Caco-2 (cell line): ENCODE measurements at regions not wholly inside any gene's neighbourhood (a gene's known extent, or its start where the extent isn't known, plus 50 kb on each side); places are given as distances from the start of the nearest gene placed in this dataset.

ENCODE experiments used
- BruUV-seq: library from RNA; stranded (reverse); fragments of 400-500 nt; replicated peaks from 2 replicates; lab custom pipeline; 2021; lab: Mats Ljungman, UMichigan
- CTCF ChIA-PET: fragments of 300-600 bp; sonication (Branson Sonifier 250); formaldehyde crosslinking; loops from one replicate; lab custom pipeline; 2022; ENCODE audit warnings: antibody characterized with exemption; lab: Charles Lee
- POLR2A ChIA-PET: fragments of 300-600 bp; sonication (Branson Sonifier 250); formaldehyde crosslinking; loops from one replicate; lab custom pipeline; 2022; ENCODE audit warnings: antibody characterized with exemption; lab: Charles Lee
- DNase-seq, 2 experiments: peaks; one replicate each; pipeline versions ENCODE4 v3.0.0 to v3.0.0-alpha.2; 2020 to 2022
- H3K27me3 ChIP-seq: replicated peaks from 2 replicates; pipeline ENCODE4 v1.6.0; 2011; ENCODE audit warnings: low read length; ENCODE audit not compliant: control insufficient read depth, insufficient read depth
- H3K36me3 ChIP-seq: 2 replicates; pipeline ENCODE4 v1.5.1; 2011; ENCODE audit warnings: low read length; ENCODE audit not compliant: control insufficient read depth, insufficient read depth
- H3K4me1 ChIP-seq: fragments of 250-450 bp; sonication (Bioruptor Pico); 2 replicates; pipeline ENCODE4 v1.5.1; 2020; ENCODE audit warnings: mild to moderate bottlenecking
- H3K4me3 ChIP-seq: 2 replicates; pipeline ENCODE4 v1.5.1; 2011; ENCODE audit warnings: low read depth, mild to moderate bottlenecking, control low read depth, low read length
- H3K9me3 ChIP-seq: fragments of 250-450 bp; sonication (Bioruptor Pico); 2 replicates; pipeline ENCODE4 v1.5.1; 2020; ENCODE audit warnings: mild to moderate bottlenecking, moderate library complexity
- H3K27ac Mint-ChIP-seq: one replicate; pipeline ENCODE4 v1.8.0; 2022; ENCODE audit warnings: mixed read lengths; ENCODE audit not compliant: unreplicated experiment
- H3K27me3 Mint-ChIP-seq: one replicate; pipeline ENCODE4 v1.8.0; 2022; ENCODE audit warnings: mixed read lengths; ENCODE audit not compliant: insufficient read depth, unreplicated experiment
- H3K36me3 Mint-ChIP-seq: one replicate; pipeline ENCODE4 v1.8.0; 2022; ENCODE audit warnings: mild to moderate bottlenecking, mixed read lengths; ENCODE audit not compliant: insufficient read depth, unreplicated experiment
- H3K4me1 Mint-ChIP-seq: one replicate; pipeline ENCODE4 v1.8.0; 2022; ENCODE audit warnings: low read depth, mixed read lengths; ENCODE audit not compliant: unreplicated experiment
- H3K4me3 Mint-ChIP-seq: one replicate; pipeline ENCODE4 v1.8.0; 2022; ENCODE audit warnings: mild to moderate bottlenecking, moderate library complexity, mixed read lengths; ENCODE audit not compliant: unreplicated experiment
- H3K9me3 Mint-ChIP-seq: one replicate; pipeline ENCODE4 v1.8.0; 2022; ENCODE audit warnings: mixed read lengths; ENCODE audit not compliant: unreplicated experiment
- intact Hi-C: fragments of 100-400 bp; cut with micrococcal nuclease; formaldehyde crosslinking; loops from one replicate; pipeline ENCODE4 v1.10.0; 2022; ENCODE audit not compliant: unreplicated experiment
- TF ChIP-seq, protein P1 (sequence below), 2 experiments: fragments of 200-600 bp in 1 of 2; IDR thresholded peaks; 1 replicate in 1 of 2; 2 replicates in 1 of 2; pipeline versions ENCODE4 v1.5.1 to v1.8.0; 2011 to 2022; ENCODE audit warnings: antibody characterized with exemption in 1 of 2, control low read depth in 1 of 2, inconsistent platforms in 1 of 2, low read depth in 1 of 2, low read length in 1 of 2, mild to moderate bottlenecking in 1 of 2, moderate library complexity in 1 of 2; ENCODE audit not compliant: insufficient read depth in 1 of 2, severe bottlenecking in 1 of 2, unreplicated experiment in 1 of 2

DNA sequence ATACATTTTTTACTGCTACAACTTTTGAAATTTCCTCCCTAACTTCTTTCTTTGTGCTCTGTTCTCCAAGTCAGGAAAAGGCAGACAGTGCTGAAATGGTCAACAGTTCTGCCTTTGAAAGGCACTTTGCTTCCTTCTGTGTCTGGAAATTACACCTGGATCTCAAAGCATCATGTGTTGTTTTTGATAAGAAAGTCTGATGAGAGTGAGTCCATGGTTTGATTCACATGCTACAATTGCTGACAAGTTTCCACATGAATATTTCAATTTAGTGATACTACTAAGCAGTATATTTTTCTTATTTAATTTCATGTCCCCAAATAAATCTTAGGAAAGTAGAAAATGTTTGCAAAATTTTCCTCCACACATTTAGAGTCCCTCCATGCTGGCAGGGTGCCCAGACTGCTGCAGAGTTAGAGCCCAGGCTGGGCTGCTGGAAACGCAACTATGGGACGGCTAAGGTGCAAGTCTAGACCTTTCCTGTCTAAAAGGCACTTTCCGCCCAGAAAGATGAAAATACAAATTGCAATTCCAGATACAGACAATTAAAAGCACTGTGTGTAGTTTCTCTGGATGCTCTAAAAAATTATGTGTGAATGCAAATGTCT is 96.6 kb upstream of the RUNX1 start:
- TF ChIP-seq, protein P1, sequence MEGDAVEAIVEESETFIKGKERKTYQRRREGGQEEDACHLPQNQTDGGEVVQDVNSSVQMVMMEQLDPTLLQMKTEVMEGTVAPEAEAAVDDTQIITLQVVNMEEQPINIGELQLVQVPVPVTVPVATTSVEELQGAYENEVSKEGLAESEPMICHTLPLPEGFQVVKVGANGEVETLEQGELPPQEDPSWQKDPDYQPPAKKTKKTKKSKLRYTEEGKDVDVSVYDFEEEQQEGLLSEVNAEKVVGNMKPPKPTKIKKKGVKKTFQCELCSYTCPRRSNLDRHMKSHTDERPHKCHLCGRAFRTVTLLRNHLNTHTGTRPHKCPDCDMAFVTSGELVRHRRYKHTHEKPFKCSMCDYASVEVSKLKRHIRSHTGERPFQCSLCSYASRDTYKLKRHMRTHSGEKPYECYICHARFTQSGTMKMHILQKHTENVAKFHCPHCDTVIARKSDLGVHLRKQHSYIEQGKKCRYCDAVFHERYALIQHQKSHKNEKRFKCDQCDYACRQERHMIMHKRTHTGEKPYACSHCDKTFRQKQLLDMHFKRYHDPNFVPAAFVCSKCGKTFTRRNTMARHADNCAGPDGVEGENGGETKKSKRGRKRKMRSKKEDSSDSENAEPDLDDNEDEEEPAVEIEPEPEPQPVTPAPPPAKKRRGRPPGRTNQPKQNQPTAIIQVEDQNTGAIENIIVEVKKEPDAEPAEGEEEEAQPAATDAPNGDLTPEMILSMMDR (IDR thresholded peaks at IDR 0.05; ENCODE audit: insufficient read depth in 1 of 2, low read depth in 1 of 2, low read length in 1 of 2, severe bottlenecking in 1 of 2, unreplicated experiment in 1 of 2): no peak
- CTCF ChIA-PET: no interaction called here

DNA sequence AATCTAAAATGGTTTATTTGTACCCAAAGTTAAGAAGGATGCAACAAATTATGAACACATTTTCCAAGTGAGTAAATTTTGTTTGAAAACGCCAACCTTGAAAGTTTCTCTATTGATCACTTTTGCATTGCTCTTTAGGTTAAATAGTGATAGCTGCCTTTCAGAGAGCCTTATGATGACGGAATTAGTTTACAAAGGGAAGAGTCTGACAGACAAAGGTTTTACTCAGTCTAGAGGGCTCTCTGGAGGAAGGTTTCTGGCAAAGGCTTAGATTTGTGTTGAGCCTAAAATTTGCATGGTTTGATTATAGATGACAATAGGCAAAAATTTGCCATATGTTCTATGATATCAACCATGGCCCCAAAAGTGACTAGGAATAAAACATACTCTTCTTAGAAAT is 95.9 kb upstream of the RUNX1 start:
- intact Hi-C loops: no loop called here
- POLR2A ChIA-PET: no interaction called here
- no TSS peak for BruUV-seq

More for the DNA sequence above, 96.6 kb upstream of the RUNX1 start:
- Mint-ChIP-seq H3K4me3 (no peak overlapping the region), H3K27me3 (no peaks in the 10 kb centered on the region), H3K4me1 (no peaks in the 10 kb centered on the region), H3K27ac (no peak overlapping the region), H3K9me3 (peaks cover 7% of the 10 kb centered on the region), H3K36me3 (no peaks in the 10 kb centered on the region)
- no peaks in the 10 kb centered on the region for H3K4me1 ChIP-seq
- no TSS peak for BruUV-seq
- no peak overlapping the region for H3K4me3 ChIP-seq
- DNase-seq: no peak
- H3K27me3 ChIP-seq: no peaks in the 10 kb centered on the region
- no peaks in the 10 kb centered on the region for H3K36me3 ChIP-seq
- H3K9me3 ChIP-seq: no peaks in the 10 kb centered on the region
- intact Hi-C loops: no loop called here
- POLR2A ChIA-PET: no interaction called here

DNA sequence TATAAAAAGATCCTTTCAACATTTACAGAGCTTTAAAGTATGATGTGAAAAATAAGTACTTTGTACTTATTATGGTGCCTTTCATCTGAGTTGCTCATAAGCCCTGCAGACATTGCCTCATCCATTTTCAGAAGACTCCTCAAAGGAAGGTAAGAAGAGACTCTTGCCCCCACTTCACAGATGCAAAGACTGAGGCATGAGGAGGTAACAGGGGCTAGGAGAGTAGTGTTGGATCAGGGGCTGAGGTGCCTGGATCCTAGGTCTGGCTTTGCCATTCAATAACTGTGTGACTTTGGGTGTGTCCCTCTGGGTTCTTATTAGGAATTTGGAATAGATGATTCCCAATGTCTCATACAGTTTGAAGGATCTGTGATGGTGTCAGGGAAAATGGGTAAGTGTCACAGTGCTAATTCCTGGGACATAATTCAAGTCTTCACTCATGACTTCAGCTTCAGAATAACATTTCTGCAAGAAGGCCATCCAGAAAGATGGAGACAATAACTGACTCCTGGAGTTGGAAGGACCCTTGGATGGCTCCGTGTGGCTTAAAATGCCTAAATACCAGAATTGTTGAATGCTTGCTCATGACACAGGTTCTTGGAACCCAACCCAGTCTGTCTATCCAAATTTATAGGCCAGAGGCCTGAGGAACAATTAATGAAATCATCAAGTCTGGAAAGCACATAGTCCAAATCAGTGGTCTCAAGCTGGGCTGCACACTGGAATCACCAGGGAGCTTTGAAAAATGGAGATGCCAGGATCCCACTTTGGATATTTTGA is 93.1 kb upstream of the RUNX1 start:
- CTCF ChIA-PET: no interaction called here
- no peak overlapping the region for H3K27ac Mint-ChIP-seq

More for the DNA sequence above, 95.9 kb upstream of the RUNX1 start:
- Histone ChIP-seq H3K36me3 (no peaks in the 10 kb centered on the region), H3K9me3 (no peaks in the 10 kb centered on the region), H3K27me3 (no peaks in the 10 kb centered on the region), H3K4me3 (no peak overlapping the region), H3K4me1 (no peaks in the 10 kb centered on the region)
- Mint-ChIP-seq H3K9me3 (peaks cover 7% of the 10 kb centered on the region), H3K36me3 (no peaks in the 10 kb centered on the region), H3K27ac (no peak overlapping the region), H3K4me1 (no peaks in the 10 kb centered on the region), H3K4me3 (no peak overlapping the region), H3K27me3 (no peaks in the 10 kb centered on the region)
- DNase-seq: no peak
- TF ChIP-seq, protein P1 (IDR thresholded peaks at IDR 0.05; ENCODE audit: insufficient read depth in 1 of 2, low read depth in 1 of 2, low read length in 1 of 2, severe bottlenecking in 1 of 2, unreplicated experiment in 1 of 2): no peak
- CTCF ChIA-PET: no interaction called here

More for the DNA sequence above, 93.1 kb upstream of the RUNX1 start:
- Mint-ChIP-seq H3K4me3 (no peak overlapping the region), H3K36me3 (no peaks in the 10 kb centered on the region), H3K27me3 (no peaks in the 10 kb centered on the region), H3K9me3 (peaks cover 7% of the 10 kb centered on the region), H3K4me1 (peaks cover 17% of the 10 kb centered on the region)
- H3K27me3 ChIP-seq: no peaks in the 10 kb centered on the region
- intact Hi-C loops: no loop called here
- no peak for DNase-seq
- no TSS peak for BruUV-seq
- no peaks in the 10 kb centered on the region for H3K9me3 ChIP-seq
- H3K36me3 ChIP-seq: no peaks in the 10 kb centered on the region
- TF ChIP-seq, protein P1 (IDR thresholded peaks at IDR 0.05; ENCODE audit: insufficient read depth in 1 of 2, low read depth in 1 of 2, low read length in 1 of 2, severe bottlenecking in 1 of 2, unreplicated experiment in 1 of 2): no peak
- POLR2A ChIA-PET: no interaction called here
- peaks cover 14% of the 10 kb centered on the region for H3K4me1 ChIP-seq
- no peak overlapping the region for H3K4me3 ChIP-seq
